NCI-H2171 (cell line): ENCODE measurements at regions not wholly inside any gene's neighbourhood (a gene's known extent, or its start where the extent isn't known, plus 50 kb on each side); places are given as distances from the start of the nearest gene placed in this dataset.
"Not testable (repeated sequence)": the region's sequence is repeated elsewhere in the genome, so short reads cannot be mapped to it uniquely, and the experiment has no call there.

Experiments used
- DNase-seq: peaks from one replicate; lab custom pipeline; 2025; lab: John Stamatoyannopoulos, UW

DNA sequence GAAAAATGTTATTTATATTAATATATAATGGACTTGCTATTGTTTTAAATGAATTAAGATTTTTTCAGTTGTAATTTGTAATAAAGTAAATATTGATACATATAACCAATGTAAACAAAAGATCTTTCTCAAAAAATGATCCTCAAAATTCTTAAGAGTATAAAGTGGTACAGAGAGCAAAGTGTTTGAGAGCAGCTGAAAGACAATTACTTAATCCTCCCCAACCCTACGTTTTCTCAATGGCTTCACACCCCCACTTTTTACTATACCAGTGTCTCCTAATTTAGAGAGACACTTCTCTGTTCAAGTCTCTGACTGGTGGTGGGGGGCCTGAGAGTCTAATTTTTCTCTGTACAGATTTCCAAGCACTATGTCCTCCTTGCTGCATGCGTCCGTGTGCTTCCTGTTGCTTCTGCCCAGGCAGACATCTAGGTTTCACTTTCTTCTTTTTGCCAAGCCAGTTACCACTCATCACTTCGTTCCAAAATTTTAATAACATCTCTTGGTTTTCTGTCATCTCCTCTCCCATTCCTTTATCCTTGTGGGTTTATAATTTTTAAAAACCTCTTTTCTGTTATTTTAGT, 276.3 kb upstream of the DNAJC19 start:
- no peak for DNase-seq

DNA sequence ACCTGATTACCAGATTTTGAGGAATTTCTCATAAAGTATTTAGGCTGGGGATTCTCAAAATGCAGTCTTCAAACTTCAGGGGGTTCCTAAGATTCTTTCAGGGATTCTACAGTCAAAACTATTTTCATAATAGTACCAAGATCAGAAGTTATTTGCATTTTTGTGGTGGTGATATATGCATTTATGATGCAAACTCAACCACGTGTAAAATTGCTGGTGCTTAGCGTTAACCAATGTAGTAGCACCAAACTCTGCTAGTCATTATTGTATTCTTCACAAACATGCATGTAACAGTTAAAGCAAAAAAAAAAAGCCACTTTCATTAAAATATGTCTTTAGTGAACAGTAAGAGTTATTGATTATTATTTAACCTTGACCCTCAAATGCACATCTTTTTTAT, 274.9 kb upstream of the DNAJC19 start:
- no peak for DNase-seq

DNA sequence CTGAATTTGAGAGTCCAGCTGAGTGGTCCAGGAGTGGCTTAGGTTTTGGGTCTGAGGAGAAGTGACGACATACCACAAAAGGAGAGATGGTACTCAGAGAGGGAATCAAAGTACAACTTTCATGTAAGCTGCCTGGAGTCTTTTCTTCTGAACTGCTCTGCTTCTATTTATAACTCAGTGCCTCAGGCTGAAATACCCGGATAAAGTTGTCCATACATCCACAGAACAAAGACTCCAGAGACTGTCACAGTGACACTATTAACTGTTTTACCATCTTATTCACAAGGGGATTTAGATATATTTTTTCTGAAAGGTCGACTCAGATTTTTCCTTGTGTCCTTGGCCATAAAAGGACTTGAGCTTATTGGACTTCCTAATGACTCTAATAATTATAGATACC, 264.3 kb upstream of the DNAJC19 start:
- no peak for DNase-seq

GRCh38 chr3:181252631-181253030, 263.1 kb upstream of the DNAJC19 start:
- no peak for DNase-seq

GRCh38 chr3:181250714-181251113, 261.2 kb upstream of the DNAJC19 start:
- no peak for DNase-seq

- DNase-seq, result no peak
Measured at GRCh38 chr3:181239441-181239840, 249.9 kb upstream of the DNAJC19 start.

DNA sequence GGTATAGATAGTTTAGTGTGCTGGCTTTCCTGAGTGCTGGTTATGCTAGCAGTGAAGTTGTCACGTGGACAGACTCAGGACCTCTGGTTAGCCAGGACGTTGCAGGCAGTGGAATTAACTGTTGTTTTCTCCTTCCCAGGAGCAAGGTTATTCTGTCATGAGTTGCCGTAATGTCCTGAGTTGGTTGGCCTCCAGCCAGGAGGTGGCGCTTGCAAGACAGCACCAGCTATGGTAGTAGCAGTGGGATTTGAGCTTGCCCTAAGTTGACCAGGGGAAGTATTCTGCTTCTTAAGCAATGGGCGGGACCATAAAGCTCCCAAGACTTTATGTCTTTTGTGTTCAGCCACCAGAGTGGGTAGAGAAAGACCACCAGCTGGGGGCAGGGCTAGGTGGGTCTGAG, 240.7 kb upstream of the DNAJC19 start:
- no peak for DNase-seq

- no peak for DNase-seq
Measured at GRCh38 chr3:181213347-181213746, 223.8 kb upstream of the DNAJC19 start.

GRCh38 chr3:181212271-181212670, 222.7 kb upstream of the DNAJC19 start:
- DNase-seq, result no peak

GRCh38 chr3:181210275-181210674, 220.7 kb upstream of the DNAJC19 start:
- DNase-seq, result peak; percentile 3

- no peak for DNase-seq
Measured at GRCh38 chr3:181189556-181189955, 200.0 kb upstream of the DNAJC19 start.

DNA sequence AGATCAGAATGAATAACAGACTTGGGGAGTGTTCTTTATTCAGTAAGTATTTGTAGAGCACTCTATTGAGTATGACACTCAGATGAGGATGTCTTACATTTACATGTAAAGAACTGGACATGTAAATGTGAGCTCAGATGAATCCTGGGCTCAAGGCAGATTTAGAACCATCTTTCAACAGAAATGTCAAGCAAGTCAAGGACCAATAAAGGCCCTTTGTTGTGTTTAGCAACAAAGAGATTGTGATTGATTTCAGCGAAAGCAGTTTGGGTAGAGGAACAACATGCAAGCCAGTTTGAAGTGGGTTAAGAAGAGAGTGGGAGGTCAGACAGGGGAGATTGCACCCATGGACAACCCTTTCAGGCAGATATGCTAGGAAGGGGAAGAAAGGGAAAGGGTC, 194.2 kb upstream of the DNAJC19 start:
- no peak for DNase-seq

DNA sequence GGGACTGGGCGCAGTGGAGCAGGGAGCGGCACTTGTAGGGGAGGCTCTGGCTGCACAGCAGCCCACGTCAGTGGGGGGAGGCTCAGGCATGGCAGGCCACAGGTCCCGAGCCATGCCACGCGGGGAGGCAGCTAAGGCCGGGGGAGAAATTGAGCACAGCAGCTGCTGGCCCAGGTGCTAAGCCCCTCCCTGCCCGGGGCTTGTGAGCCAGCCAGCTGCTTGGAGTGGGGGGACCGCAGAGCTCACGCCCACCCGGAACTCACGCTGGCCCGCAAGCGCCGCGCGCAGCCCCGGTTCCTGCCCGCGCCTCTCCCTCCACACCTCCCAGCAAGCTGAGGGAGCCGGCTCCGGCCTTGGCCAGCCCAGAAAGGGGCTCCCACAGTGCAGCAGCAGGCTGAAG, 193.5 kb upstream of the DNAJC19 start:
- not testable (repeated sequence) for DNase-seq

GRCh38 chr3:181178991-181179390, 189.5 kb upstream of the DNAJC19 start:
- no peak for DNase-seq

DNA sequence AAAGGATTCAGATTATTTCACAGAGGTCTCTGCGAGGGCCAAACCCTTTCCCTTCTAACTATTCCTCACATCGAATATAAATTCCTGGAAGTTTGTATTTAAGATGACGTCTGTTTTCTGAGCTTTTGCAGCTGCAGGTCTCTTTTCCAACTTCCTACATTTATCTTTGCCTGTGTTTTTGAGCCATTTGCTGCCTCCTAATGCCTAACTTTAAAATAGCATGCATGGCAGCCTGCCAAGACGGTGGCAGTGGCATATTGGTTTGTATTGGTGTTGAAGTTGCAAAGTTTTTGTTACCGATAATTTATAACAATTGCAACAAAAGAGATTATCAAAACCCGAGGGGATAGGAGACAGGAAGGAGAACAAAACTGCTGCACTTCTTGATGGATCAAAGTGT, 187.1 kb upstream of the DNAJC19 start:
- no peak for DNase-seq

DNA sequence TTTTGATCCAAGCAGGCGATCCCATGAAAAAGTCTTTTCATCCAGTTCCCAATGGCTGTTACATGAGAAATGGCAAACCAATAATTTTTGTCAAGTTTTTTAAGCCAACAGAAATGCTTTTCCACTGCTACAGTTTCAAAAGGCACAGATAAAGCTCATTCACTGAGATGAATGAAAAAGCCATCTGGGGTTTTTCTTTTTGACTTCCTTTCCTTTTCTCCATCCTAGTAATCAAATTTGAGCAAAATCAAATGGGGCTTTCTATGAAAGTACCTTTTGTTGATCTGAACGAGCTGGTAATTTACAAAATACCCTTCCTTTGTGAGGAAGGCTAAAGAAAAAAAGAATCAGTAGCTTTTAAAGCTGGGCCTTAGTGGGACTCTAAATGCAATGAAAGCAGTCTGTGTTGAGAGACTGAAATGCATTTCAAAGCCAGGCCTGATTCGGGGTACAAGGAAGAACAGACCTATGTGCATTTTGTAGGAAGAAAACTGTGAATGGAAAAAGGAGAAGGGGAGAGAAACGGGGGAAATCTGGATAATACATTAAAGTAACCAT, 185.2 kb upstream of the DNAJC19 start:
- no peak for DNase-seq

GRCh38 chr3:181174022-181174421, 184.5 kb upstream of the DNAJC19 start:
- DNase-seq, result no peak

- no peak for DNase-seq
Measured at GRCh38 chr3:181173227-181173626, 183.7 kb upstream of the DNAJC19 start.

DNA sequence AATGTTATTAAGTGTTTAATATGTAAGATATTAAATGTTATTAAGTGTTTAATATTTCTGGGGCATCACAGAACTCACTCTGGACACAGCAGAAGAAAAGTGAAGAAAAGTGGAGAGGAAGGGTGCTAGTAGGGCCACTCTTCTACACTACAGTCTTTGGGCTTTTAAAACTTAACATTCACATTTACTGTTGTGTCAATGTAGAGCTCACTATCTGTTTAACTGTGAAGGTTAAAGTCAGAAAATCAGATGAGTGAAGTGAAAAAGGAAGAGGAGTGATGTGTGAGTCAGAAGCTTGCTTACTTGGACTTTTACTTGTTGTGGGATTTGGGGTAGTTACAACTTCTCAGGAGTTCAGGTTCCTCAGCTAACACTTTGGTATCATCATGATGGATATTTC, 145.3 kb upstream of the DNAJC19 start:
- DNase-seq, result no peak

- DNase-seq, result no peak
Measured at GRCh38 chr3:181133832-181134231, 144.3 kb upstream of the DNAJC19 start.

DNA sequence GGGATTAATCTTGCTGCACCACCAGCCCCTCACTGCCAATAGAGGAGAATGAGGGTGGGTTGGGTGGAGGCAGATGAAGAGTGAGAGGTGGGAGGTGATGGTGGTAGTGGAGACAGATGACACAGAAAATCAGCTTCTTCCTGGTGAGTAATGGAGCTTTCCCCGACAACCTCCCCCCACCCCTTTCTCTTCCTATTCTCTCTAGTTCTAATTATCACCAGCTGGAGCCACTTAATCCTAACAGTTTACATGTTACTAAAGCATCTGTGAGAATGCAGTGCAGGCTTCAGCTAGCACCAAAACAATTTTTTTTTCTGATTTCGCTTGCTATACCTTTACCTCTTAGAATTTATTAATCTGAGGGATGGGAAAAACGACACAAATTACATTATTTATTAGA, 116.1 kb upstream of the DNAJC19 start:
- DNase-seq, result no peak

DNA sequence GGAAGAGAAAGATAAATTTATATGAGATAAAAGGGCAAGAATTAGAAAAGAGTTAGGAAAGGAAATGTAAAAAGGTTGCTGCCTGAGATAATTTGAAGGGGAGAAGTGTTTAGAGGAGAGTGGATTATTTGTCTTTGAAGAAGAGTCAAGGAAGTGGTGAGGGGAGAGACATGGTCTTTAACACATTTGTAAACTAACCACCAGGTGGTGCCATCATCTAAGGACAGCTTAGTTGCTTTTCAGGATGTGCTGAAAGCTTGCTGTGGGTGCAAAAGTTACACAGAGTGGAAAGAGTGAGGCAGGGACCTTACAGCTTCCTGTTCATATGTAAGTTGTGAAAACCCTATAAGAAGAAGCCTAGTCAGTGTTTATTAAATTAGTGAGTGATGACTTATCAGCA, 114.1 kb upstream of the DNAJC19 start:
- DNase-seq, result no peak

- DNase-seq, result no peak
Measured at GRCh38 chr3:181086011-181086410, 96.5 kb upstream of the DNAJC19 start.

DNA sequence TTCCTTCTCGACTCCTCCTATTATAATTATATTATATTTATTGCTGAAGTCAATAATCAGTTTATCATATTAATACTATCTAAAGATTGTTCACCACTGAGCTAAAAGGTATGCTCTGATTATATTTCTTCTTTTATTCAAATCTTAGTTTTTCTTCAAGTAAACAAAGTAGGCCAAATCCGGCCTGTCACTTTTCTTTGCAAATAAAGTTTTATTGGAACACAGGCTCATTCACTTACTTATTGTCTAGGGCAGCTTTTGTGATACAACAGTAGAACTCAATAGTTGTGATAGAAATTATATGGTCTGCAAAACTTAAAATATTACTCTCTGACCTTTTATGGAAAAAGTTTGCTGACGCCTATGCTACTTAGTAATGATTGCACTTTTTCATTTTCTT, 92.4 kb upstream of the DNAJC19 start:
- DNase-seq, result no peak
